HEK293T (cell line): ENCODE measurements at regions not wholly inside any gene's neighbourhood (a gene's known extent, or its start where the extent isn't known, plus 50 kb on each side); places are given as distances from the start of the nearest gene placed in this dataset.
"Not testable (repeated sequence)": the region's sequence is repeated elsewhere in the genome, so short reads cannot be mapped to it uniquely, and the experiment has no call there.

Experiments
- CTCF ChIA-PET: fragments of 350-600 bp; formaldehyde crosslinking; extraction: SDS; loops from one replicate; lab custom pipeline; 2021; ENCODE audit warnings: antibody characterized with exemption, inconsistent platforms; lab: Yijun Ruan, JAX
- POLR2A ChIA-PET: fragments of 350-600 bp; formaldehyde crosslinking; extraction: SDS; loops from one replicate; lab custom pipeline; 2020; ENCODE audit warnings: antibody characterized with exemption, inconsistent platforms; lab: Yijun Ruan, JAX
- DNase-seq: peaks from one replicate; pipeline ENCODE4 v3.0.0; 2012; ENCODE audit warnings: mixed read lengths; ENCODE audit errors: extremely low spot score
- ARNT ChIP-seq: fragments of 450-650 bp; IDR thresholded peaks from 2 replicates; pipeline ENCODE4 v1.6.1; 2017; ENCODE audit warnings: mild to moderate bottlenecking
- BHLHE40 ChIP-seq: fragments of 450-650 bp; IDR thresholded peaks from 2 replicates; pipeline ENCODE4 v1.6.1; 2016; ENCODE audit warnings: mild to moderate bottlenecking, moderate library complexity, borderline replicate concordance
- CTBP1 ChIP-seq: fragments of 450-650 bp; IDR thresholded peaks from 2 replicates; pipeline ENCODE4 v1.6.1; 2016; ENCODE audit warnings: borderline replicate concordance
- ELF4 ChIP-seq: fragments of 450-650 bp; IDR thresholded peaks from 2 replicates; pipeline ENCODE4 v1.6.1; 2017; ENCODE audit warnings: antibody characterized with exemption
- FOXA1 ChIP-seq: fragments of 450-650 bp; IDR thresholded peaks from 2 replicates; pipeline ENCODE4 v1.6.1; 2016; ENCODE audit warnings: mild to moderate bottlenecking
- FOXK2 ChIP-seq: fragments of 450-650 bp; IDR thresholded peaks from 2 replicates; pipeline ENCODE4 v1.6.1; 2016; ENCODE audit warnings: mild to moderate bottlenecking
- FOXM1 ChIP-seq: fragments of 450-650 bp; IDR thresholded peaks from 2 replicates; pipeline ENCODE4 v1.6.1; 2017; ENCODE audit warnings: mild to moderate bottlenecking, borderline replicate concordance
- HDGF ChIP-seq: fragments of 450-650 bp; IDR thresholded peaks from 2 replicates; pipeline ENCODE4 v1.6.1; 2017; ENCODE audit warnings: antibody characterized with exemption, borderline replicate concordance
- L3MBTL2 ChIP-seq: fragments of 450-650 bp; conservative IDR thresholded peaks from 2 replicates; pipeline ENCODE4 v1.6.1; 2016; ENCODE audit warnings: mild to moderate bottlenecking
- LEF1 ChIP-seq: fragments of 450-650 bp; IDR thresholded peaks from 2 replicates; pipeline ENCODE4 v1.6.1; 2017; ENCODE audit warnings: mild to moderate bottlenecking, borderline replicate concordance
- NFRKB ChIP-seq: fragments of 450-650 bp; IDR thresholded peaks from 2 replicates; pipeline ENCODE4 v1.6.1; 2016; ENCODE audit warnings: mild to moderate bottlenecking, moderate library complexity
- PKNOX1 ChIP-seq: fragments of 450-650 bp; IDR thresholded peaks from 2 replicates; pipeline ENCODE4 v1.6.1; 2016
- SP1 ChIP-seq: fragments of 450-650 bp; IDR thresholded peaks from 2 replicates; pipeline ENCODE4 v1.6.1; 2017
- SUZ12 ChIP-seq: fragments of 450-650 bp; IDR thresholded peaks from 2 replicates; pipeline ENCODE4 v1.6.1; 2016; ENCODE audit warnings: mild to moderate bottlenecking
- TARDBP ChIP-seq: fragments of 450-650 bp; IDR thresholded peaks from 2 replicates; pipeline ENCODE4 v1.6.1; 2016
- ZNF384 ChIP-seq: fragments of 450-650 bp; IDR thresholded peaks from 2 replicates; pipeline ENCODE4 v1.6.1; 2016

GRCh38 chr7:55306331-55306730 lies 58.8 kb upstream of the LANCL2 start:
- ChIA-PET CTCF (no interaction called here), POLR2A (no interaction called here)
- no peak for DNase-seq
- TF ChIP-seq FOXA1, result no peak
- no peak for TF ChIP-seq HDGF
- no peak for TF ChIP-seq ZNF384
- no peak for TF ChIP-seq SUZ12
- no peak for TF ChIP-seq ARNT
- TF ChIP-seq NFRKB, result no peak

- ChIA-PET CTCF (no interaction called here), POLR2A (no interaction called here)
- TF ChIP-seq LEF1 (no peak), FOXK2 (no peak), HDGF (no peak), FOXM1 (no peak), L3MBTL2 (no peak), ARNT (no peak), TARDBP (no peak), ELF4 (no peak)
- DNase-seq, result no peak
Measured at GRCh38 chr7:55307123-55307916, 57.8 kb upstream of the LANCL2 start.

GRCh38 chr7:55308186-55308929 lies 56.8 kb upstream of the LANCL2 start:
- ChIA-PET POLR2A (no interaction called here), CTCF (no interaction called here)
- no peak for DNase-seq
- no peak for TF ChIP-seq SUZ12
- TF ChIP-seq HDGF, result no peak
- no peak for TF ChIP-seq SP1
- no peak for TF ChIP-seq FOXA1
- TF ChIP-seq BHLHE40, result no peak

GRCh38 chr7:55309040-55309991 lies 55.8 kb upstream of the LANCL2 start:
- no peak for TF ChIP-seq SUZ12
- no peak for TF ChIP-seq FOXK2
- TF ChIP-seq HDGF, result no peak
- TF ChIP-seq TARDBP, result no peak
- no peak for TF ChIP-seq ZNF384
- no peak for TF ChIP-seq ARNT
- TF ChIP-seq LEF1, result no peak
- TF ChIP-seq FOXM1, result no peak
- TF ChIP-seq NFRKB, result no peak
- ChIA-PET POLR2A (interaction anchor here (0.7 kb wide), 1 partner anchor 57 kb away, joined by 3 read pairs; no protein-coding TSS in a partner anchor), CTCF (interaction anchor here (0.6 kb wide), 1 partner anchor 55 kb away, joined by 4 read pairs; no protein-coding TSS in a partner anchor)
- DNase-seq, result no peak

- TF ChIP-seq L3MBTL2 (no peak), HDGF (no peak)
- ChIA-PET CTCF (no interaction called here), POLR2A (no interaction called here)
- DNase-seq, result no peak
Measured at GRCh38 chr7:55310287-55311025, 54.7 kb upstream of the LANCL2 start.

- DNase-seq, CTCF ChIA-PET, POLR2A ChIA-PET: not testable (repeated sequence)
Measured at GRCh38 chr7:55311892-55312291, 53.2 kb upstream of the LANCL2 start.

GRCh38 chr7:55313671-55314070 lies 51.5 kb upstream of the LANCL2 start:
- POLR2A ChIA-PET, CTCF ChIA-PET, DNase-seq: not testable (repeated sequence)

- POLR2A ChIA-PET, result interaction anchor here (0.7 kb wide), 1 partner anchor 51 kb away, joined by 3 read pairs; no protein-coding TSS in a partner anchor
- DNase-seq, result no peak
- TF ChIP-seq FOXA1 (no peak), FOXM1 (no peak), ARNT (no peak), TARDBP (no peak), NFRKB (no peak), SP1 (no peak), HDGF (no peak), CTBP1 (no peak), BHLHE40 (no peak), ELF4 (no peak), L3MBTL2 (no peak), ZNF384 (no peak), LEF1 (no peak), PKNOX1 (no peak), FOXK2 (no peak), SUZ12 (no peak)
- CTCF ChIA-PET, result no interaction called here
Measured at GRCh38 chr7:55314967-55315366, 50.2 kb upstream of the LANCL2 start.
